Colonic mucosa (tissue), 4 donors: ENCODE measurements at regions not wholly inside any gene's neighbourhood (a gene's known extent, or its start where the extent isn't known, plus 50 kb on each side); places are given as distances from the start of the nearest gene placed in this dataset.
A peak's percentile ranks its signal among the peaks of the same experiment; 100 is the strongest.

ENCODE experiments used
- DNase-seq: peaks from one replicate; pipeline ENCODE4 v3.0.0-alpha.2; 2020
- H3K27ac ChIP-seq: fragments of 200-600 bp; one replicate; pipeline ENCODE4 v1.8.0; 2021
- H3K27me3 ChIP-seq: fragments of 200-600 bp; one replicate; pipeline ENCODE4 v1.8.0; 2021
- H3K36me3 ChIP-seq: fragments of 200-600 bp; one replicate; pipeline ENCODE4 v1.8.0; 2021
- H3K4me1 ChIP-seq: fragments of 200-600 bp; one replicate; pipeline ENCODE4 v1.8.0; 2021; ENCODE audit warnings: mild to moderate bottlenecking
- H3K4me3 ChIP-seq: fragments of 200-600 bp; one replicate; pipeline ENCODE4 v1.8.0; 2021
- H3K9ac ChIP-seq, 2 donors: one replicate each; pipeline ENCODE4 v1.7.0; 2013; ENCODE audit warnings: control low read depth in 2 of 2, low read depth in 2 of 2, low read length in 2 of 2
- H3K9me3 ChIP-seq: fragments of 200-600 bp; one replicate; pipeline ENCODE4 v1.8.0; 2021
- CTCF ChIP-seq: fragments of 200-600 bp; IDR thresholded peaks from one replicate; pipeline ENCODE4 v1.8.0; 2022; ENCODE audit warnings: antibody characterized with exemption, mild to moderate bottlenecking
- intact Hi-C: fragments of 100-400 bp; cut with DNase I; formaldehyde crosslinking; loops from one replicate; pipeline ENCODE4 v1.14.1; 2022
- donor health status: healthy.
- donor health status: DM: no; HTN: no; CAD: no.
- donor health status: DM: no; HTN: no; CAD: no.

DNA sequence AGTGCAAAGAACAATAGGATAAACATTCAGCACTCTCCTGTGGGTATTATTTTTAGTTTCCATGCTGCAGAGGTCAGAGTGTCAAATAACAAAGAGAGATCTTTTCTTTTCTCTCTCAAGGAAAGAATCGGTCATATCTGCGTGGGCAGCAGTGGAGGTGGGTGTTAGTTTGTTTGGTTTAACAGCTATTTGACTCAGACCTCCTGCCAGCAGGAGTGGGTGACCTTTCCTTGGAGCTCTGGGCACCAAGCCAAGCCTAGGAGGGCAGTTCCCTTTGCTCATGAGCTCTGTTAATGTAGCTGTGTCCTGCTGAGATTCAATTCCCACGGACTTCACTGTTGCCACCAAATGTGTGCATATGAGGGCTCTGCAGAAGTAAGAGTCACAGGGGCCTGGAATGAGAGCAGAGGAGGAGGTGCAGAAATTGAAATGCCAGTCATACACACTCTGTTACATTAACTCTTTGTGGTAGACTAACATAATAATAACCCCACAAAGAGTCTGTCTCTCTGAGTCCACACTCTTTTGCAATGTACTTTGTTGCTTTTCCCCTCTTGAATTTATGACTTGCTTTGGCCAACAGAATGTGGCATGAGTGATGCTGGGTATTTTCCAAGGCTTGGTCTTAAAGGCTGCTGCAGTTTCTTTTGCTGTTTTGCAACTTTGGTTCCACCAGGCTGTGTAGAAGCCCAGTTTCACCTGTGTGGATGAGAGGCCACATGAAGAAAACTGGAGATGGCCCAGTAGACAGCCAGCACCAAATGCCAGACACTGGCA lies 76.0 kb upstream of the GRK3 start:
- no peak for TF ChIP-seq CTCF
- H3K9me3 ChIP-seq = no peaks in the 10 kb centered on the region
- no peaks in the 10 kb centered on the region for H3K4me1 ChIP-seq
- peaks cover 3% of the 10 kb centered on the region for H3K36me3 ChIP-seq
- H3K27me3 ChIP-seq = no peaks in the 10 kb centered on the region
- peak; percentile 43 for DNase-seq
- intact Hi-C loops = no loop called here
- no peak overlapping the region for H3K4me3 ChIP-seq
- no peak overlapping the region for H3K27ac ChIP-seq
- H3K9ac ChIP-seq = no peak overlapping the region

- Histone ChIP-seq H3K4me3 (no peak overlapping the region), H3K36me3 (no peaks in the 10 kb centered on the region), H3K9ac (no peak overlapping the region), H3K9me3 (no peaks in the 10 kb centered on the region), H3K4me1 (no peaks in the 10 kb centered on the region), H3K27ac (no peak overlapping the region), H3K27me3 (no peaks in the 10 kb centered on the region)
- no peak for TF ChIP-seq CTCF
- DNase-seq = no peak
- intact Hi-C loops = no loop called here
Measured at GRCh38 chr22:25489947-25490346, 74.5 kb upstream of the GRK3 start.

- Histone ChIP-seq H3K27ac (no peak overlapping the region), H3K36me3 (no peaks in the 10 kb centered on the region), H3K27me3 (no peaks in the 10 kb centered on the region), H3K4me3 (no peak overlapping the region), H3K9ac (no peak overlapping the region), H3K4me1 (no peaks in the 10 kb centered on the region), H3K9me3 (no peaks in the 10 kb centered on the region)
- no peak for DNase-seq
- no peak for TF ChIP-seq CTCF
- intact Hi-C loops = no loop called here
Measured at GRCh38 chr22:25490896-25491295, 73.6 kb upstream of the GRK3 start.

GRCh38 chr22:25492162-25492561 lies 72.3 kb upstream of the GRK3 start:
- H3K27ac ChIP-seq = no peak overlapping the region
- intact Hi-C loops = no loop called here
- no peak overlapping the region for H3K9ac ChIP-seq

More at GRCh38 chr22:25492162-25492561, 72.3 kb upstream of the GRK3 start:
- no peaks in the 10 kb centered on the region for H3K4me1 ChIP-seq
- no peak for TF ChIP-seq CTCF
- no peaks in the 10 kb centered on the region for H3K27me3 ChIP-seq
- DNase-seq = no peak
- H3K36me3 ChIP-seq = no peaks in the 10 kb centered on the region
- H3K9me3 ChIP-seq = no peaks in the 10 kb centered on the region
- H3K4me3 ChIP-seq = no peak overlapping the region
